Activated CD4-positive, alpha-beta T cell treated with anti-CD3 and anti-CD28 coated beads for 36 hours (primary cell): ENCODE measurements at regions not wholly inside any gene's neighbourhood (a gene's known extent, or its start where the extent isn't known, plus 50 kb on each side); places are given as distances from the start of the nearest gene placed in this dataset.

Source experiments
- ATAC-seq: fragments of 200-7000 bp; cut with Tn5 transposase; one replicate; pipeline ENCODE4 v1.10.0; 2021; ENCODE audit warnings: mild to moderate bottlenecking, moderate library complexity
- CTCF ChIA-PET: fragments of 350-600 bp; sonication (Branson Sonifier 250); formaldehyde crosslinking; loops from one replicate; lab custom pipeline; 2021; ENCODE audit warnings: antibody characterized with exemption; lab: Charles Lee
- POLR2A ChIA-PET: fragments of 350-600 bp; sonication (Branson Sonifier 250); formaldehyde crosslinking; loops from one replicate; lab custom pipeline; 2021; ENCODE audit warnings: antibody characterized with exemption, inconsistent platforms; lab: Charles Lee
- DNase-seq: peaks from one replicate; pipeline ENCODE4 v3.0.0-alpha.2; 2020
- H3K27ac Mint-ChIP-seq: one replicate; pipeline ENCODE4 v1.8.0; 2021; ENCODE audit warnings: mixed read lengths
- H3K27me3 Mint-ChIP-seq: one replicate; pipeline ENCODE4 v1.8.0; 2021; ENCODE audit warnings: mixed read lengths
- H3K36me3 Mint-ChIP-seq: one replicate; pipeline ENCODE4 v1.8.0; 2021; ENCODE audit warnings: low read depth, mixed read lengths
- H3K4me1 Mint-ChIP-seq: one replicate; pipeline ENCODE4 v1.8.0; 2021; ENCODE audit warnings: mixed read lengths
- H3K4me3 Mint-ChIP-seq: one replicate; pipeline ENCODE4 v1.8.0; 2021; ENCODE audit warnings: mild to moderate bottlenecking, moderate library complexity, mixed read lengths
- H3K9me3 Mint-ChIP-seq: one replicate; pipeline ENCODE4 v1.8.0; 2021; ENCODE audit warnings: low read depth, mixed read lengths
- intact Hi-C, 2 experiments: fragments of 100-400 bp; cut with DNase I in 1 of 2; cut with micrococcal nuclease in 1 of 2; formaldehyde crosslinking; loops; one replicate each; pipeline versions ENCODE4 v1.14.2 to v1.15.1; 2022 to 2024; cut with DNase I, micrococcal nuclease

GRCh38 chr3:22172964-22173363 lies 422.0 kb upstream of the ZNF385D start:
- CTCF ChIA-PET: no interaction called here
- no peaks in the 10 kb centered on the region for H3K9me3 Mint-ChIP-seq
- H3K27me3 Mint-ChIP-seq: no peaks in the 10 kb centered on the region
- no peaks in the 10 kb centered on the region for H3K4me1 Mint-ChIP-seq
- POLR2A ChIA-PET: no interaction called here
- no peak overlapping the region for H3K27ac Mint-ChIP-seq
- DNase-seq (no peak), ATAC-seq (no peak)
- no peaks in the 10 kb centered on the region for H3K36me3 Mint-ChIP-seq
- no peak overlapping the region for H3K4me3 Mint-ChIP-seq
- intact Hi-C loops: no loop called here

DNA sequence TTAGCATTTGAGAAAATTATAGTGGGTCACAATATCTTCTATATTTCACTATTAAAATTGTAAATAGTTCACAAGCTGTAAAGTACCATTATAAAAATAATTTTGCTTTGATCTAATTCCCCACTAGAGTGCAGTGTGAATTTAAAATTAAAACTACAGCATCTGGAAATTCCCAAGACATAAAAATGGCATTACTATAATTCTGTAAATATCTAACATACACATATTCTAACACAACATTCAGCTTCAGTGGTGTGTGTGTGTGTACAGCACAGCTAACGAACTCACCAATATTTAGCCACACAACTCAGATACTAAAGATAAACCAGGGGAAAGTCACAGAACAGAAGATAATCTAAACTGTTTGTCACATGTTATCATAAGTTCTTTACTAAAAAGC lies 424.9 kb upstream of the ZNF385D start:
- CTCF ChIA-PET: no interaction called here

DNA sequence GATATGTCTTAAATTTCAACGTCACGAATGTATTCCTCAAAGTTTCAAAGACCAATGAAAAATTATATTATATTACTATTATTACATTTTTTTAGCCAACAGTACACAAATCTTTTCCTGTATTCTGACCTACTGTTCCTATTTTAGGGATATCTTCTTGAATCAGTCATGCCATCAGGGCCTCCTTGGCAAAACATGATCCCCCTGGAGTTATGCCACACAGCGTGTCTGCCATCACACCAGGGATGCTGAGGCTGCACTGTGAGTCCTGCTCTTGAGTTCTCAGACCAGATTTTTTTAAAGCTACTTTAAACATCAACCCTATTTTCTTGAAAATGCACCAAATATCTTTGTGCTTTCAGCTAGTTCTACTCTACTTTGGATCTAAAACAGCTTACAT lies 425.9 kb upstream of the ZNF385D start:
- Mint-ChIP-seq H3K27ac (no peak overlapping the region), H3K9me3 (peaks cover 4% of the 10 kb centered on the region), H3K27me3 (no peaks in the 10 kb centered on the region), H3K4me3 (no peak overlapping the region), H3K4me1 (no peaks in the 10 kb centered on the region), H3K36me3 (no peaks in the 10 kb centered on the region)
- intact Hi-C loops: no loop called here
- DNase-seq (no peak), ATAC-seq (no peak)
- CTCF ChIA-PET: no interaction called here
- POLR2A ChIA-PET: no interaction called here

More for the DNA sequence above, 424.9 kb upstream of the ZNF385D start:
- no peak overlapping the region for H3K4me3 Mint-ChIP-seq
- ATAC-seq: no peak
- DNase-seq: no peak
- POLR2A ChIA-PET: interaction anchor here (0.6 kb wide), 1 partner anchor 130 kb away, joined by 3 read pairs; no protein-coding TSS in a partner anchor
- H3K9me3 Mint-ChIP-seq: peaks cover 4% of the 10 kb centered on the region
- H3K27me3 Mint-ChIP-seq: no peaks in the 10 kb centered on the region
- intact Hi-C loops: no loop called here
- H3K36me3 Mint-ChIP-seq: no peaks in the 10 kb centered on the region
- no peak overlapping the region for H3K27ac Mint-ChIP-seq
- H3K4me1 Mint-ChIP-seq: no peaks in the 10 kb centered on the region

DNA sequence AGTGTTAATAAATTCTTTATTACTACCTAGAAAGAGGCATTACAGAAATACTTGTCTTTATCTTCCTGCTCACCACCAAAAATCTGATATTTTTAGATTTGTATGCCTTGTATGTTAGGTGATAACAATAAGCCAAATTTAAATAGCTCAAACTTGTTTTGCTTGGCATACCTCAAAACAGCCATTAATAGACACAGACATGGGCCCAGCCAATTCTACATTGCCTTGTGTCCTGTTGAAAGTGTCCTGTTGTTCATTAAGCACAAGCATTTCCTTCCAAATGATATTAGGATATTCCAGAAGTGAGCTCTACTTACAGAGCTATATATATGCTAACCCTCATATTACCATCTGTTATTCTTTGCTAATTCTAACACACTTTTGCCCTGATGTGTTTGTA lies 438.6 kb upstream of the ZNF385D start:
- H3K4me3 Mint-ChIP-seq: no peak overlapping the region
- H3K4me1 Mint-ChIP-seq: no peaks in the 10 kb centered on the region
- CTCF ChIA-PET: no interaction called here
- no peak overlapping the region for H3K27ac Mint-ChIP-seq
- no peaks in the 10 kb centered on the region for H3K27me3 Mint-ChIP-seq
- ATAC-seq (no peak), DNase-seq (no peak)
- intact Hi-C loops: no loop called here
- POLR2A ChIA-PET: no interaction called here
- H3K9me3 Mint-ChIP-seq: peaks cover 2% of the 10 kb centered on the region
- H3K36me3 Mint-ChIP-seq: no peaks in the 10 kb centered on the region

- no peak overlapping the region for H3K4me3 Mint-ChIP-seq
- H3K36me3 Mint-ChIP-seq: no peaks in the 10 kb centered on the region
- H3K27me3 Mint-ChIP-seq: no peaks in the 10 kb centered on the region
- no peaks in the 10 kb centered on the region for H3K9me3 Mint-ChIP-seq
- no peak overlapping the region for H3K27ac Mint-ChIP-seq
- ChIA-PET POLR2A (no interaction called here), CTCF (no interaction called here)
- ATAC-seq: no peak
- no peaks in the 10 kb centered on the region for H3K4me1 Mint-ChIP-seq
- intact Hi-C loops: no loop called here
- no peak for DNase-seq
Measured at GRCh38 chr3:22199095-22199494, 448.1 kb upstream of the ZNF385D start.

DNA sequence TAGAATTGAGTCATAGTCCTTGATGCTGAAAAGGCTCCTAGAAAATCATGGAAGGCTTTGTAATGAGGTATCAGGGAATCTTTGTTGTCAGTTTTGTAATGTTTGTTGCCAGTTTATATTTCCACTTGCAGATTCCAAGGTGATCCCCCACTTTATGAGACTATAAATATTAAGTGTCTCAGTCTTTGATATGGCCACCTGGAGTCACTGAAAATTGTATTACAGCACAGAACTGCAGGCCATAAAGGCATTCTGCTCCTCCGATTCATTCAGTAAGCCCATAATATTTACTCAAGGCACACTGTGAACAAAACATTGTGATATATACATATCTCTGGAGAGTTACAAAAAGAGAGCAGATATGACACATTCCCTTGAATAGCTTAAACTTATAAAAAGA lies 457.8 kb upstream of the ZNF385D start:
- CTCF ChIA-PET: no interaction called here
- no peaks in the 10 kb centered on the region for H3K36me3 Mint-ChIP-seq
- no peaks in the 10 kb centered on the region for H3K4me1 Mint-ChIP-seq
- no peak overlapping the region for H3K4me3 Mint-ChIP-seq
- H3K27ac Mint-ChIP-seq: no peak overlapping the region
- H3K27me3 Mint-ChIP-seq: no peaks in the 10 kb centered on the region
- POLR2A ChIA-PET: no interaction called here
- ATAC-seq (no peak), DNase-seq (no peak)
- peaks cover 3% of the 10 kb centered on the region for H3K9me3 Mint-ChIP-seq
- intact Hi-C loops: no loop called here

DNA sequence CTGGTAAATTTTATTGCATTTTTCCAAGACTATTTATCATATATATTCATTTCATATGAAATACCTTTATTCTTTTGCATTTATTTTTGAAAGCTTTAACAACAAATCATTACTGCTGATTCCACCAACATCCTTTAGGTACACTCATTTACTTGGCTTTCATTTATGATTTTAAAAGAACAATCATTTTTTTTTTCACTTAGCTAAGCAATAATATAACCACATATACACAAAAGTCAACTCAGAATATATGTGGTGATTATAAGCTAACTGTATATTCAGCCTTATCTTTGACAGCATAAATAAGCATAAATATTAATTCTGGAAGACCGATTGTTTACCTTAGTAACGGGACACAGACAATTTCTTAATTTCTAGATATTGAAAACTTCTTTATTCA lies 458.6 kb upstream of the ZNF385D start:
- DNase-seq (no peak), ATAC-seq (no peak)
- Mint-ChIP-seq H3K4me3 (no peak overlapping the region), H3K9me3 (peaks cover 3% of the 10 kb centered on the region), H3K4me1 (no peaks in the 10 kb centered on the region), H3K27me3 (no peaks in the 10 kb centered on the region), H3K36me3 (no peaks in the 10 kb centered on the region), H3K27ac (no peak overlapping the region)
- CTCF ChIA-PET: interaction anchor here (1.1 kb wide), 1 partner anchor 9 kb away, joined by 3 read pairs; no protein-coding TSS in a partner anchor
- POLR2A ChIA-PET: no interaction called here
- intact Hi-C loops: no loop called here

DNA sequence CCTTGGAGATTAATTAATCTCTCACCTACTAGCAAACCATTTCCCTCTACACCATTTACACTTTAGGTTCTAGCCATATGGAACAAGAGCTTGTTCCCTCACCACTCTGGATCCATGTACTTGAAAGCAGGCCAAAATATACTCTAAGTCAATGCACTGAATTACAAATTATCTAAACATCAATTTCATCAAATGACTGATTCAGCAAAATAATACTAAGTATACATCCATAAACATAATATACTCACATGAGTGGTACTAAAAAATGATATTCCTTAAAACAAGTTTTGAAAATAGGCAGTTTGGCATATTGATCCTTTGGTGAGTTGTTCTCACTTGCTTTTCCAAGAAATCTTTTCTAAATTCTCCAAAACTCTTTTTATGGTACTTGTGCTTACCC lies 459.7 kb upstream of the ZNF385D start:
- no peak overlapping the region for H3K27ac Mint-ChIP-seq
- intact Hi-C loops: no loop called here

GRCh38 chr3:22216601-22217000 lies 465.6 kb upstream of the ZNF385D start:
- Mint-ChIP-seq H3K36me3 (no peaks in the 10 kb centered on the region), H3K4me3 (no peak overlapping the region), H3K9me3 (no peaks in the 10 kb centered on the region), H3K27me3 (no peaks in the 10 kb centered on the region), H3K4me1 (no peaks in the 10 kb centered on the region), H3K27ac (no peak overlapping the region)
- intact Hi-C loops: no loop called here
- CTCF ChIA-PET: no interaction called here
- DNase-seq (no peak), ATAC-seq (no peak)
- POLR2A ChIA-PET: no interaction called here

More for the DNA sequence above, 459.7 kb upstream of the ZNF385D start:
- ATAC-seq: no peak
- Mint-ChIP-seq H3K36me3 (no peaks in the 10 kb centered on the region), H3K4me3 (no peak overlapping the region), H3K27me3 (no peaks in the 10 kb centered on the region), H3K4me1 (no peaks in the 10 kb centered on the region), H3K9me3 (no peaks in the 10 kb centered on the region)
- ChIA-PET POLR2A (no interaction called here), CTCF (interaction anchor here (1.1 kb wide), 1 partner anchor 8 kb away, joined by 3 read pairs; no protein-coding TSS in a partner anchor)
- DNase-seq: no peak

- Mint-ChIP-seq H3K4me3 (no peak overlapping the region), H3K9me3 (peaks cover 2% of the 10 kb centered on the region), H3K27me3 (no peaks in the 10 kb centered on the region), H3K36me3 (no peaks in the 10 kb centered on the region), H3K4me1 (no peaks in the 10 kb centered on the region), H3K27ac (no peak overlapping the region)
- intact Hi-C loops: no loop called here
- ATAC-seq: no peak
- no peak for DNase-seq
- ChIA-PET CTCF (no interaction called here), POLR2A (no interaction called here)
Measured at GRCh38 chr3:22225161-22225560, 474.2 kb upstream of the ZNF385D start.

GRCh38 chr3:22228705-22229104 lies 477.7 kb upstream of the ZNF385D start:
- ChIA-PET POLR2A (no interaction called here), CTCF (no interaction called here)
- Mint-ChIP-seq H3K27me3 (no peaks in the 10 kb centered on the region), H3K4me1 (no peaks in the 10 kb centered on the region), H3K9me3 (peaks cover 7% of the 10 kb centered on the region), H3K4me3 (no peak overlapping the region), H3K36me3 (no peaks in the 10 kb centered on the region), H3K27ac (no peak overlapping the region)
- ATAC-seq: no peak
- DNase-seq: no peak
- intact Hi-C loops: no loop called here

- Mint-ChIP-seq H3K4me1 (no peaks in the 10 kb centered on the region), H3K27ac (no peak overlapping the region), H3K36me3 (no peaks in the 10 kb centered on the region), H3K4me3 (no peak overlapping the region), H3K9me3 (peaks cover 7% of the 10 kb centered on the region), H3K27me3 (no peaks in the 10 kb centered on the region)
- ChIA-PET POLR2A (interaction anchor here (0.7 kb wide), 1 partner anchor 672 kb away, joined by 4 read pairs; no protein-coding TSS in a partner anchor), CTCF (no interaction called here)
- no peak for ATAC-seq
- intact Hi-C loops: no loop called here
- DNase-seq: no peak
Measured at GRCh38 chr3:22231061-22231460, 480.1 kb upstream of the ZNF385D start.
